ENCODE measurements at regions not wholly inside any gene's neighbourhood (a gene's known extent, or its start where the extent isn't known, plus 50 kb on each side); places are given as distances from the start of the nearest gene placed in this dataset.

DNA sequence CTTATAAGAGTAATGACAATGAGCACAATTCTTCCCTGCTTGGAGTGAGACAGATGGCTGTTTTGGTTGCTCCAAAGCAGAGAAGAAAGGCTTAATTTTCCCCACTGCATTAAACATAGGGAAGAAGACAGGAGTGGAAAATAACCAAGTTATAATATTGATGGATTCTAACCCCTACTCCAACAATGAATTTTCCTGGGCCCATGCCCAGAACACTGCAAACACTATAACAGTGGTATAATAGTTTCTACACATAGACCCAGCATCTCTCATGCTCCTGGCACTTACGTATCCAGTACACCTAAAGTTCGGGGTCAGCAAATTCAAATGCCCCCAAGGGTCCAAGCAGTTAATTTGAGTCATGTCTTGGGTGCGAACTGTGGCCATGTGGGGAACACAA, 613.4 kb downstream of the PLCL1 start:
- DNase-seq (ENCODE audit: low spot score): no peak

DNA sequence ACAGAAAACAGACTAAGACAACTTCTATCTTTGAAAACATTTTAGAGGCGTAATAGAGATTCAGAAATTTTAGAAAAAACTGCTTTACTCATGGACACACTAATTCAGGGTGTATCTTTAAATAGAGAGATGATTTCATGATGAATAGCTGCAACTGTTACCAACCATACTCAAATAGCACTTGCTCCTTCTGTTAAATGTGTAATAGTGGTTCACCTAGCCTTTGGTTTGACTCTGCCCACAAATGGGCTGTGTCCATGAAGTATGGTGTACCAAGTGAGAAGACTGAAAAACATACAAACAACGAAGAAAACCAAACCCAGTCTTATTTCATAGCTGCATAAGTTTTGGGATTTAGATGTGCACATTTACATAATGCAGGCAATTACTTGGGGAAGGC, 610.6 kb downstream of the PLCL1 start:
- no peak for DNase-seq (ENCODE audit: low spot score)

DNA sequence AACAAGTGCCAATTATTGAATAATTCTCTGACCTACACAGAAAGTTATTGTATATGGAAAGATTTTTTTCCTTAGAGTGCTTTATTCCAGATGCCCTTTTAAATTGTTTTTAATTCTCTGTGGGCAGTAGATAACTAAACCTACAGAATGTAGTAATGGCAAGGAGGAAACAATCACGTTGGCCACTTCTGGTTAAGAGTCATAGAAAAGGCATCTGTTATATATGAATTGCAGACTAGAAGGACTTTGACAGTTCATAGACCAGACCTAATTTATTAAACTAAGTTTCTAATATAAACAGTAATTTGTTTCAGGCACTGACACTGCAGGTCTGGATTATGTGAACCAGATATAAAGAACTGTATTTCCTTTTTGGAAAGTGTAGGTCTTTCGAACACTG, 607.5 kb downstream of the PLCL1 start:
- DNase-seq (ENCODE audit: low spot score): no peak

DNA sequence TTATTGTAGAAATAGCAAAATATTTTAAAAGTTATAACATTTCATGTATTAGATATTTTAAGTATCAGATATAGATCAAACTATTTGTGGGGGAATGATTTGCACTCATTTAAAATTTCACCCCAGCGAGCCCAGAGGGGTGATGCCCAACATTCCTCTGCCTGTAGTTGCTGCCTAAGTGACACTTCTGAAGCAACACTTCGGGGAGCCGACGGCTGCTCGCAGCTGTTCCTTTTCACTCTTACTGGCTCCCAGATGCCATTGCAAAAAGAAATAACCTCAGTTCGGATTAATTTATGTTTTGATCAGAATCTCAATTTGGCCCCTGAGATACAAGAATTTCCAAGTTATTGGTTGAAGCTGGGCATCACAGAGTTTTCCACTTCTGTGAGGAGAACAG, 603.8 kb downstream of the PLCL1 start:
- DNase-seq (ENCODE audit: low spot score): no peak

DNA sequence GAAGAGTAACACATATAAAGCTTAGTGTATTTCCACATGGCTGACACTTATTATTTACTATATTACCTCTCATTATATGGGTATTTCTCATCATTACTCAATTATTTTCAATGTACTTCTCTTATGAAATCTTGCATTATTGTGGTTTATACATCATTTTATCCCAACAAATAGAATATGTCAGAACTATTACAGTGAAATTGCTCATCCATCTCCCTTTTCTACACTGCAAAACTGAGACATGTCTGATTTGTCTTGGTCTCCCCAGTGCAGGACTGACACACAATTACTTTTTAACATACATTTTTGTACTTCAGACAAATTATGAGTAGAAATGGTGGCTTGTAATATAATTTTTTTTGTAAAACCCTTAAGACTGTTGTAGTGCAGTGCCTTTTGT, 600.9 kb downstream of the PLCL1 start:
- DNase-seq (ENCODE audit: low spot score): no peak

DNA sequence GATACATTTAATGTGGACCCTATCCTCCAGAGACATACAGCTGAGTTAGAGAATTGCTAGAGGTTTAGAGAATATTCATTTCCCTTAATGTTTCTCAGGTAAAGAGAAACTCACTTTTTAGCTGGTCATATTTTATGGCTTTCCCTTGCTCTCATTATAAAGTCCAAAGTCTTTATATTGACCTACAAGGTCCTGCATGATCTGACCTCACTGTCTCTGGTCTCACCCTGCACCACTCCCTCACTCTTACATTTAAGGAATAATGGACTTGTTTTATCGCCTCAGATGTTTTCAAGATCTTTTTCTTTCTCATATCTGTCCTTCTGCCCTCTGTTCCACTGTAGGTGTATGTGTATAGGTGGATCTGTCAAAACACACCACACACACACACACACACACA, 597.3 kb downstream of the PLCL1 start:
- DNase-seq (ENCODE audit: low spot score): no peak

DNA sequence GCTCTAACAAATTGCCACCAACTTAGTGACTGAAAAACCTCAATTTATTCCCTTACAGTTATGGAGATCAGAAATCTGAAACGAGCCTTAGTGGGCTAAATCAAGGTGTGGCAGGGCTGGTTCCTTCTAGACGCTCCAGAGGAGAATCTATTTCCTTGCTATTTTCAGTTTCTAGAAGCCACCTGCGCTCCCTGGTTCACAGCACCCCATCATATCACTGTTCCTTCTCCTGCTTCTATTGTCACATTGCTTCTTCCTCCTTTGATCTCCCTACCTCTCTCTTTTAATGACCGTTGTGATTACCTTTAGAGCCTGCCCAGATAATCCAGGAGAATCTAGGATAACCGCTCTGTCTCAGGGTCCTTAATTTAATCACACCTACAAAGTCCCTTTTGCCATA, 596.6 kb downstream of the PLCL1 start:
- DNase-seq (ENCODE audit: low spot score): no peak

DNA sequence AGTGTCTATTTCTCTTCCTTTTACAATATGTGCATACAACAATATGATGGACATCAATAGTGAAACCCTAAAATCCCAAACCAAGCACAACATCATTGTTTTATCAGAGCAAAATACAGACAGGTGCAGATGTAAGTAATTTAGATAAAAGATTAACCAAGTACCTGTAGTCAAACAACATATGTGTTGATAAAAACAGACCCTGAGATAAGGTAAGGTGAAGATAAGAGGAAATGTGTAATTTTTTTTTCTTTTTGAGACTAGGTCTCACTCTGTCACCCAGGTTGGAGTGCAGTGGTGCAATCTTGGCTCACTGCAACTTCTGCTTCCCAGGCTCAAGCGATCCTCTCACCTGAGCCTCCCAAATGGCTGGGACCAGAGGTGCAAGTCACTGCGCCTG, 589.8 kb downstream of the PLCL1 start:
- no peak for DNase-seq (ENCODE audit: low spot score)

DNA sequence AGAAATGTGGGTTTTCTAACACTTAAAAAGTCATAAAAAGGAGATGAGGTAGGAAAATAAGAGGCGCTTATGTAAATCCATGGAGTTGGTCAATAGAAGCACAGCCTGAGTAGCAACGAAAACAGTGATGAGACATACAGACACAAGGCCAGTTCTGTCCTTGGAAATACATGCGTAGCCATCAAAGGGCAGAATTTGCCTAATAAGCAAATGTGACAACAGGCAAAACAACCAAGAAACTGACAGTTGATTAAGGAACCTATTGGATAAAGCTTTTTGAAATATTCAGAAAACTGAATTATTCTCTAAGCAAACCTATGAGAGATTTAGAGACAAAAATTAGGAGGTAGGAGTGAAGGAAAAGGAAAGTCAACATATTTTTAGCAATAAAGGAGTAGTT, 586.3 kb downstream of the PLCL1 start:
- no peak for DNase-seq (ENCODE audit: low spot score)

DNA sequence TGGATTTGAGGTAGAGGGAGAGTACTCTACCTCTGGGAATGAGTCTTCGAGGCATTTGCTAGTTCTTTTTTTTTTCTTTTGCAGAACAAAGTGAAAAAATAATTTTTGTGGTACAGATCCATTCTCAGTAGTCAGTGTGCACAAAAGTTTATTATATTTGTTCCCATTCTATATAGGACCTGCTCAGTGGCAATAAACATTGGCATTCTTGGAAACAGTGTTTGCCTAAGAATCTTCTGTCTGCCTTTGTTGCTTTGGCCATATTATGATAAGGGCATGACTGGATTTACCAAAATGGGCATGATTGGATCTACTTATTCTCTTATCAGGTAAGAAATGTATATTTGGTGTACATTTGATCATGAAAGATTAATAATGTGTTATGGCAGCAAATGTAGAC, 583.3 kb downstream of the PLCL1 start:
- no peak for DNase-seq (ENCODE audit: low spot score)

DNA sequence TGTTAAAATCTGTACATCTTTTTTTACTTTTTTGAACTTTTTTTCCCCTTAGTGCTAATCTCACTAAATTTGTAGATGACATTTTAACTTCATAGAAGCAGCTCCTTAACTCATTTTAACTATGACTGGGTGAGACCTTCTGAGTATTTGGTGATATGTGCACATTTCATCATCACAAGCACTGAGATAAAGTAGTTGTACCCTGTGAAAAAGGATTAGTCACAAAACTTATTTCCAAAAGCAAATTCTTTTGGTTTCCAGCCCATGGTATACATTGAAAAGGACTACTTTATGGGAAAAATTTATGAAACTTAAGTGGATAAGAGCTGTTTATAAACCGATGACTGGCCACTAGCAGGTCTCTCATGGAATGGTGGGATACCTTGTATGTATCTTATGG, 581.5 kb downstream of the PLCL1 start:
- no peak for DNase-seq (ENCODE audit: low spot score)

DNA sequence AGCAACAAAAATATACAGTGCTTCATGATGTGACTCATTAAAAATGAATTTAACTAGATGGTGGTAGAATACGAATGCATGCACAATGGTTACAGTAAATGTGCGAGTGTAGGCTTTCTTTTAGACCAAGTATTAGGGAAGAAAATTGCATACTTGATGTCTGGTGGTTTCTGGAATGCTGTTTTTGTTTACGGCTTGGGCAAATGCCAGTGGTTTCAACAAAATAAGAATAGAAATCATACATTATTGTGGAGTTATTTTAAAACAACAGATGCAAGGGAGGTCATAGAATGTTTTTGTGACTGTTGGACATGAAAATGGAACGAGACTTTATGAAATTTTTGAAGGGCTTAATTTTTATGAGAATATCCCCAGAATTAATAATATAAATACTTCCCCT, 580.9 kb downstream of the PLCL1 start:
- no peak for DNase-seq (ENCODE audit: low spot score)

DNA sequence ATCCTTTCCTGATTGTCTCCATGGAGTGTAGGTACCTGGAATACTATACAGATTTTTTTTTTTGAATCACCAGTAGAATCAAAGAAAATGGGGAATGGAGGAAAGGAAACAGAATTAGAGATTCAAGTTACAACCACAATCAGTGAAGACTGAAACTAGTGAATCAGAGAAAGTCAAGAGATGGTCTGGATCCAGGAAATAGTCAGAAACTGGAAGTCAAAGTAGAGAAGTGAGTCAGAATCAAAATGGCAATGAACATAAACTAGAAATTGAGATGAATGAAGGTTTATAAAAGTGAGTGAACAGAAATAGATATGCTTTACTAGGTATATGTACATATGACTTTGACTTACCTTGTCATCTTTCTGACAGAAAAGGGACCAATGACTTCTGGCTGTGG, 579.0 kb downstream of the PLCL1 start:
- no peak for DNase-seq (ENCODE audit: low spot score)

DNA sequence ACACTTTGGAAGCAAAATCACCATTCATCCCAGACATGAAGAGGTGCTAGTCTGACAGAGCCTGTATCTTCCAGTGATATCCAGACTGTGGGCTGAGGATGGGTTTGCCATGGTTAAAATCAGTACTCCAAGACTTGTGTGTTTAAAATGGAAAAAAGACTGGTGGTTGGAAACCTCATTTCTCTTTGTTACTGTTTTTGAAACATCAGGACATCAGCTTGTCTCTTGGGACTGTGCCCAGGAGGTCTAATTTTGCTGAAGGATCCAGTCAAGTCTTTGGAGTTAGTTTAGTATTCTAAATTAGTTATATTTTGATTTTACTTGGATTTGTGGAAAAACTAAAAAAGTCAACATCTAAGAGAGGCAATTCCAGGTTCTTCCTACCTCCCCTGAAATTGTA, 578.4 kb downstream of the PLCL1 start:
- DNase-seq (ENCODE audit: low spot score): no peak

DNA sequence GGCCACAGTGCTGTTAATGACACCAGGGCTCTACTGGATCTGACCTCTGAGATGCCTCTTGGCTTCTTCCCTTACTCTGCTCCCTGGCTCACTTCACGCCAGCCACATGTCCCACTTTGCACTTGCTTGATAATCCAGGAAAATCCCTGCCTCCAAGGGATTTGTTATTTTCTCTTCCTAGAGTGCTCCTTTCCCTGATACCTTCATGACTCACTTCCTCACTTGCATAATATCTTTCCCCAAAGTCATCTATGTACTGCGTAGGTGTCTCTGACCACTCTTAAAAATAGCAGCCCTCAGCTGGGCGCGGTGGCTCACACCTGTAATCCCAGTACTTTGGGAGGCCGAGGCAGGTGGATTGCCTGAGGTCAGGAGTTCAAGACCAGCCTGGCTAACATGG, 572.3 kb downstream of the PLCL1 start:
- no peak for DNase-seq (ENCODE audit: low spot score)

DNA sequence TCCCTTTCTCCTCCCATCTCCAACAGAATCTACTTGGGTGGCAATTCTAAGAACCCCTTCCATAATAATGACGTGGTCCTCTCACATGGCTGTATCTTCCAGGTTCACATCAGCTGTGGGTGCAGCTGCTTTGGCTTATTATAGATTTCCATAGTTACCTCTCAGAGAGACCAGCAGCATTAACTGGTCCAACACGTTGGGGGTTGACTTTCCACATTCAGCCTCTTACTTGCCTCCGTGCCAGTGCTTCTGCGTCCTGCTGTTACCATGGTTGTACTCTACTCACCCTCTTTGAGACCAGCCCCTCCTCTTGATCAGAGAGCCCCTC, 570.7 kb downstream of the PLCL1 start:
- DNase-seq (ENCODE audit: low spot score): no peak

DNA sequence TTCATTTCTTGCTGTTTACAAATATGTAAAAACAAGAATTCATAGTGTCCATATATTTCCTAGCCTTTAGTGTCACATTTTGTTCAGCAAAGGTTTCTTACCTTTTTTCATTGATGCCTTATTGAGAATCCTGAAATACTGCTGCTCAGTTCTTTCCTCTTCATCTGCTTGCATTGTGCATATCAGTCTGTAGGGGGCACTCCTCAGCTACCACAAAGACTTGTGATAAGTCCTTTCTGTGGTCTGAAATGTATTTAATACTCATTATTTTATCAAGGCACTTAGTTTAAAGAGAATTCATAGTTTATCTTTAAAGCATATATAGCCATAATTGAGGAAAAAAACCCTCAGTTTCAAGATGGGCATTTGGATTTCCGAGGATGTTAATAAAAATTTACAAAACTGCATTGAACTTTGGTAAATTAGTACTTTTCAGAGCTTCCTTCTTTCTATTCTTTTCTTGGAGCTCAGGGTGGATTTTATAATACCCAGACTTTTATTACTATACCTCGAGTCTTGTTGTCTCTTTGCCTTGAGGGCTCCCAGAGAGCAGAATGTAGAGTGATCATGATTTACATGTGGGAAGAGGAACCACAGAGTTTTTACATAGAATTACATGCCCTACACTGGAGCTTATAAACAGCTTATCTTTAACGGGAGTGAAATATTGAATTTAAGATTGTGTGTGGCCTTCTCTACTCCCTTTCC, 570.1 kb downstream of the PLCL1 start:
- DNase-seq (ENCODE audit: low spot score): peak; percentile 6

DNA sequence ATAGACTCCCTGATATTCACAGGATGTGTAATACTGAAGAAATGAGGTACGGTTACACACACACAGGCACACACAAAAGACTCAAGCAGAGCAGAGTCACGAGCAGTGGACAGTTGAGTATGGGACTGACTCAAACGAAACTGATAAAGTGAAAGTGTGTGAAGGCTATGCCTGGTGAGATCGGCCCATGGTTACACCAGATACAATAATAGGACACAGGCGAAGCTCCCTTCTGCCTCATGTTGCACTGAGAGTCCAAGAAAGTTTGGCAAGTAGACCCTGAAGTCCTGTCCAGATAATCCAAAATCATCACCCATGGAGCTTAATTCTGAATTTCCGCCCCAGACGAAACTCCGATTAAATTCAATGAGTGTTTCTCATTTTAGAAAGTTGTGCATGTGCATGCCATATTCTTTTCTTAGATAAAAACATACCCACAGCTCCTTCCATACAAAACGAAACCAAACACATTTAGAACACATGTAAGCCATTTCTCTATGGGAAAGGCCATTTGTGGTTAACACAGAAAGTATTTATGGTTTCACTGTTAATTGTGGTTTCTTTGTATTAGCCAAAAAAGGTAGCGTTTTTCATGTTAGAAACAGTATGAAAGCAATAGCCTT, 567.6 kb downstream of the PLCL1 start:
- no peak for DNase-seq (ENCODE audit: low spot score)

DNA sequence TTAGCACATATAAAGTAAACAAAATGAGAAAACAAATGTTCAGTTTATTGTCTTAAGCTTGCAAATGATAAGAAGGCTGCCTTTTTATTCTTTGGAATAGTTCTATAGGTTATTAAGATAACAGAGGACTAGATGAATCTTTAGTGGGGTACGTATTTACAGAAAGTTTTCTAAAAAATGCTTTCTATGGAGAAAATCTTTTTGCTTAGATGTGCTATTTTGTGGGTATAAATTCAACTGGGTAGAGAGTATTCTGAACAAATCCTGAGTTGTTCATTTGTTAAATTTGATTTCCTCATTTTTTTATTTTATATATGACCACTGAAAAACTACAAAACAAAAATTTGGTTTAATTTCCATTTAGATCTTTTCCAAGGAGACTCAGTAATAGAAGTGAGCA, 566.9 kb downstream of the PLCL1 start:
- no peak for DNase-seq (ENCODE audit: low spot score)

DNA sequence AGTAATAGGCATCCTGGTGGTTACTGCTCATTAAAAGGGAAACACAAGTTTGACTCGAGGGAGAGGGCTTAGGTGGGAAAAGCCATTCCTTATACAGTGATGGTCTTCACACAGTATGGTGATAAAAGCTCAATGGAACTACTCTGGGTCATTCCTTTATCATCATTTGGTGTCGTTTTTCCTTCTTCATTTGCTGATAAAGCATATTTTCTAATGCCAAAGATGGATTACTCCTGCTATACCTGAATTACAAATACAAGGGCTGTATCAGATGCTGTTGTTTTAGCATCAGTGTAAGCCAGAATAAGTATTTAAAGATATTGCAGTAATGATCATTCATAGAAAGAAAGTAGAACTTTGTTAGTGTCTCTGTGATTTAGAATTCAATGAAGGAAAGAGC, 563.7 kb downstream of the PLCL1 start:
- no peak for DNase-seq (ENCODE audit: low spot score)

DNA sequence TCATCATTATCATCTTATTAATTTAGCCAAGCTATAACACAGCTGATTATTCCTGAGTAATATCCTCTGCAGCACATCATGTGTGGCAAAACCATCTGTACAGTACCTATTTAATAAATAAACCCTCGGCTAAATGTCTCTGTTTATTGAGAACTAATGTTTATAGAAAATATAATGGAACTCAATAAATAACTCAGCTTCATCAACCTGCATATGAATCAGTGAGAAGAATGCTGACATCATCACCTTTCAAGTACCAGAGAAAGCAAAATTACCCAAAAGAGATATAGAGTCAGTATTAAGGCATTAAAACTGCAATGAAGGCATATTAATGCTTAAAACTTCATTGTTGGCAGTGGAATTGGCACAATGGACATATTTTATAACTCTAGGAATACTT, 558.3 kb downstream of the PLCL1 start:
- DNase-seq (ENCODE audit: low spot score): no peak

DNA sequence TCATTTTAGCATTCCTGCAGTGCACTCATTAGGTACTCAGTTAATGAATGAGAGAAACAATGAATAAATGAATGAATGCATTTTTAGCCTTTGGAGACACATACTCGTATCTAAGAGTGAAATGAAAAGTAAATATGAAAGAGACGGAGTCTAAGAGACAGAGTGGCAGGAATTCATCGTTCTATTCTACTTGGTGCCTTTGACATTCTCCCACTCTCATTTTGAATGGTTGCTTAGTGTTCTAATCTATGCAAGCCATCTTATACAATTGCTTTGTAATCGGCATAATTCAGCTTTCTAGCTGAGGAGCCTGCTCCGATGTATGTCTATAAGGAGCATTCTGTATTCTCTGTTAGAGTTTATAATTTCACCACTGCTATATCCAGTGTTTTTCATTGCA, 554.9 kb downstream of the PLCL1 start:
- no peak for DNase-seq (ENCODE audit: low spot score)

DNA sequence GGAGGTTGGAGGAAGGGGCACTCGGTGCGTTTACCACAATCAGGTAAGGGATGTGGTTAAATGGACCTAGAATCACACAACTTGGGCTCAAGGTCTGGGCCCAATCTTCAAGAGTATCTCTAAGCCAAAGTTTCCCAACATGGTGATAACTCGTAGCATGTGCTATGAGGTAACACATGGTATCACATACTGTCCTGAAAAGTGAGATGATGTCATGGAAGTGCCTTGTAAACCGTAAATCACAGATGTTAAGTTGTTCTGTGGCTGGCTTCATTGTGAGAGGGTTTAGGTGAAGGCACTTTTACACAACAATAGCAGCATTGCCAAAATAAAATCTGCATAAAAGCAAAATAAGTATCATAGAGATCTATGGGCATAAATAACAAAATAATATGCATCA, 551.8 kb downstream of the PLCL1 start:
- DNase-seq (ENCODE audit: low spot score): no peak

DNA sequence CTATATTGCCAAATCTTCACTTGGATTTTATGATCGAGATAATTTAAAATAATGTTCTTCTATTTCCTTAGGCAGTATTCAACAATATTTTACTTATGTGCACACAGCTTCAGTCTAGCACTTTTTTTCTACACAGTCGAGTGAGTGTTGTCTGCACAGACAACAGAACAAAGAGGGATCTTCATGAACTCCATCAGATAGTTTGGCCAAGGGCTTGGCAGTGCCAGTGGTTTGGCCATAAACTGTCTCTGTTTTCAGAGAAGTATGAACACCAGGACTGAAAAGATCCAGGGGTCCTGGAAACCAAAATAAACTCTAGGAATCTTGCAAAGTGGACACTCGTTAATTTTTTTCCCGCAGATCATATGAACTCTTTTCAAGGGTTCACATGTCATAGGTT, 547.3 kb downstream of the PLCL1 start:
- DNase-seq (ENCODE audit: low spot score): no peak

DNA sequence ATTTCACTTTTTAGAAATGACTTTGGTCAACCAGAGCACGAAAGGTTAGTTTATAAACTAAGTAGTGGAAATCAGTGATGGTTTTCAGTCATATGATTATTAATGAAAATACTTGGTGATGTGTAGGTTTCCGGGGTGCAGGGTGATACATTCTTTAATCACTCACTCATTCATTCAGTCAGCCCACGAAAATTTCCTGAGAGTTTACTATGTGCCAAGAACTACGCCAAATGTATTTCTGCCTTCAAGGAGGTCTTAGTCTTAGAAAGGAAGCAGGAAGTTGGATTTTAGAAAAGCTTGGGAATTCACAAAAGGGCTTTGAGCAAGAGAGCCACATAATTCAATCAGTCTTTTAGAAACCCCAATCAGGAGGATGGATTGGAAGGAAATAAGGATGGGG, 543.6 kb downstream of the PLCL1 start:
- DNase-seq (ENCODE audit: low spot score): no peak
